ENCODE measurements at regions not wholly inside any gene's neighbourhood (a gene's known extent, or its start where the extent isn't known, plus 50 kb on each side); places are given as distances from the start of the nearest gene placed in this dataset.

- Mint-ChIP-seq H3K27me3 (no peaks in the 10 kb centered on the region), H3K27ac (no peak overlapping the region), H3K36me3 (ENCODE audit: low read depth) (no peaks in the 10 kb centered on the region), H3K4me3 (no peak overlapping the region), H3K4me1 (ENCODE audit: low read depth) (peaks cover 25% of the 10 kb centered on the region), H3K9me3 (no peaks in the 10 kb centered on the region)
- Histone ChIP-seq H3K27me3 (ENCODE audit: control insufficient read depth in 1 of 2, insufficient read depth in 2 of 2, low read length in 2 of 2) (no peaks in the 10 kb centered on the region), H3K4me1 (ENCODE audit: insufficient read depth, low read length) (peaks cover 12% of the 10 kb centered on the region), H3K9me3 (ENCODE audit: control insufficient read depth in 1 of 2, insufficient read depth in 1 of 2, low read length in 2 of 2) (no peaks in the 10 kb centered on the region), H3K4me3 (ENCODE audit: low read length) (no peak overlapping the region), H3K27ac (ENCODE audit: low read depth in 1 of 2, low read length in 2 of 2) (no peak overlapping the region), H3K36me3 (ENCODE audit: insufficient read depth, low read length) (no peaks in the 10 kb centered on the region)
- CTCF ChIA-PET, result no interaction called here
- POLR2A ChIA-PET, result no interaction called here
- intact Hi-C loops (cut with DNase I, micrococcal nuclease), result no loop called here
- TF ChIP-seq, protein P1, sequence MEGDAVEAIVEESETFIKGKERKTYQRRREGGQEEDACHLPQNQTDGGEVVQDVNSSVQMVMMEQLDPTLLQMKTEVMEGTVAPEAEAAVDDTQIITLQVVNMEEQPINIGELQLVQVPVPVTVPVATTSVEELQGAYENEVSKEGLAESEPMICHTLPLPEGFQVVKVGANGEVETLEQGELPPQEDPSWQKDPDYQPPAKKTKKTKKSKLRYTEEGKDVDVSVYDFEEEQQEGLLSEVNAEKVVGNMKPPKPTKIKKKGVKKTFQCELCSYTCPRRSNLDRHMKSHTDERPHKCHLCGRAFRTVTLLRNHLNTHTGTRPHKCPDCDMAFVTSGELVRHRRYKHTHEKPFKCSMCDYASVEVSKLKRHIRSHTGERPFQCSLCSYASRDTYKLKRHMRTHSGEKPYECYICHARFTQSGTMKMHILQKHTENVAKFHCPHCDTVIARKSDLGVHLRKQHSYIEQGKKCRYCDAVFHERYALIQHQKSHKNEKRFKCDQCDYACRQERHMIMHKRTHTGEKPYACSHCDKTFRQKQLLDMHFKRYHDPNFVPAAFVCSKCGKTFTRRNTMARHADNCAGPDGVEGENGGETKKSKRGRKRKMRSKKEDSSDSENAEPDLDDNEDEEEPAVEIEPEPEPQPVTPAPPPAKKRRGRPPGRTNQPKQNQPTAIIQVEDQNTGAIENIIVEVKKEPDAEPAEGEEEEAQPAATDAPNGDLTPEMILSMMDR (IDR thresholded peaks at IDR 0.05), result no peak
- DNase-seq (no peak), ATAC-seq (ENCODE audit: poor library complexity) (no peak)
Measured at GRCh38 chr12:9367828-9368227, 159.6 kb upstream of the PZP start.

DNA sequence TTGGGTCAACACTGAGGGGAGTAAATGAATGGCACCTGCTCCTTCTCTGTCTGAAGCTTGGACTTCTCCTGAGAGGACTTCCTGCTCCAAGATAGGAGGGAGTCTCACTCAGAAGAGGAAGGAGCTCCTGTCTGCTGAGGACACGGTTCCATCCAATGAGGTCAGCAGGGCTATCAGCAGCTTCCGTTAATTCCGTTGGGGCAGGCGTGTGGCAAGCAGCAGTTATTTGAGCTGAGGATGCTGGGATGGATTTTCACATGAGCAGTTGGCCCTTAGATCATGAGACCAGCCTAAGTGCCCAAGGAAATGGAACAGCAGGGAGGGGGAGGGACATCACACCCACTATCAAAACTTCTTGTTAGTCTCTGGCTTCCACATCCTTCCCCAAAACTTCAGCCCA, 159.0 kb upstream of the PZP start:
- ATAC-seq (ENCODE audit: poor library complexity) (no peak), DNase-seq (no peak)
- CTCF ChIA-PET, result no interaction called here
- Histone ChIP-seq H3K4me3 (ENCODE audit: low read length) (no peak overlapping the region), H3K27ac (ENCODE audit: low read depth in 1 of 2, low read length in 2 of 2) (no peak overlapping the region), H3K9me3 (ENCODE audit: control insufficient read depth in 1 of 2, insufficient read depth in 1 of 2, low read length in 2 of 2) (no peaks in the 10 kb centered on the region), H3K27me3 (ENCODE audit: control insufficient read depth in 1 of 2, insufficient read depth in 2 of 2, low read length in 2 of 2) (no peaks in the 10 kb centered on the region), H3K36me3 (ENCODE audit: insufficient read depth, low read length) (no peaks in the 10 kb centered on the region), H3K4me1 (ENCODE audit: insufficient read depth, low read length) (peaks cover 12% of the 10 kb centered on the region)
- TF ChIP-seq, protein P1 (IDR thresholded peaks at IDR 0.05), result no peak
- intact Hi-C loops (cut with DNase I, micrococcal nuclease), result no loop called here
- Mint-ChIP-seq H3K4me1 (ENCODE audit: low read depth) (peaks cover 25% of the 10 kb centered on the region), H3K27me3 (no peaks in the 10 kb centered on the region), H3K36me3 (ENCODE audit: low read depth) (no peaks in the 10 kb centered on the region), H3K9me3 (no peaks in the 10 kb centered on the region), H3K27ac (no peak overlapping the region), H3K4me3 (no peak overlapping the region)
- POLR2A ChIA-PET, result no interaction called here

- intact Hi-C loops (cut with DNase I, micrococcal nuclease), result no loop called here
- TF ChIP-seq, protein P1 (IDR thresholded peaks at IDR 0.05), result no peak
- peaks cover 25% of the 10 kb centered on the region for H3K4me1 Mint-ChIP-seq (ENCODE audit: low read depth)
- POLR2A ChIA-PET, result no interaction called here
- H3K27ac Mint-ChIP-seq, result no peak overlapping the region
- H3K4me1 ChIP-seq (ENCODE audit: insufficient read depth, low read length), result peaks cover 16% of the 10 kb centered on the region
- DNase-seq (no peak), ATAC-seq (ENCODE audit: poor library complexity) (no peak)
- no peak overlapping the region for H3K27ac ChIP-seq (ENCODE audit: low read depth in 1 of 2, low read length in 2 of 2)
- no peaks in the 10 kb centered on the region for H3K9me3 Mint-ChIP-seq
- H3K36me3 Mint-ChIP-seq (ENCODE audit: low read depth), result no peaks in the 10 kb centered on the region
- no peak overlapping the region for H3K4me3 Mint-ChIP-seq
- H3K4me3 ChIP-seq (ENCODE audit: low read length), result no peak overlapping the region
- no peaks in the 10 kb centered on the region for H3K27me3 Mint-ChIP-seq
- no peaks in the 10 kb centered on the region for H3K9me3 ChIP-seq (ENCODE audit: control insufficient read depth in 1 of 2, insufficient read depth in 1 of 2, low read length in 2 of 2)
- no peaks in the 10 kb centered on the region for H3K36me3 ChIP-seq (ENCODE audit: insufficient read depth, low read length)
- H3K27me3 ChIP-seq (ENCODE audit: control insufficient read depth in 1 of 2, insufficient read depth in 2 of 2, low read length in 2 of 2), result no peaks in the 10 kb centered on the region
- CTCF ChIA-PET, result no interaction called here
Measured at GRCh38 chr12:9365296-9365695, 157.1 kb upstream of the PZP start.

Measured in CD4-positive, alpha-beta T cell (primary cell).